Mucosa of descending colon (tissue), 3 donors: ENCODE measurements at regions not wholly inside any gene's neighbourhood (a gene's known extent, or its start where the extent isn't known, plus 50 kb on each side); places are given as distances from the start of the nearest gene placed in this dataset.

Experiments used
- ATAC-seq: fragments of 200-7000 bp; cut with Tn5 transposase; one replicate; pipeline ENCODE4 v1.9.1; 2020; ENCODE audit warnings: mild to moderate bottlenecking, moderate library complexity
- DNase-seq, 3 donors: peaks; one replicate each; pipeline ENCODE4 v3.0.0-alpha.2; 2020
- H3K36me3 ChIP-seq: fragments of 200-600 bp; one replicate; pipeline ENCODE4 v1.8.0; 2021; ENCODE audit warnings: low read depth, mild to moderate bottlenecking
- H3K4me1 ChIP-seq: fragments of 200-600 bp; one replicate; pipeline ENCODE4 v1.8.0; 2021; ENCODE audit warnings: low read depth, mild to moderate bottlenecking
- H3K4me3 ChIP-seq: fragments of 200-600 bp; one replicate; pipeline ENCODE4 v1.8.0; 2021; ENCODE audit warnings: mild to moderate bottlenecking
- H3K9me3 ChIP-seq: fragments of 200-600 bp; one replicate; pipeline ENCODE4 v1.8.0; 2021; ENCODE audit warnings: mild to moderate bottlenecking
- intact Hi-C, 2 donors: fragments of 100-400 bp; cut with DNase I in 1 of 2; cut with micrococcal nuclease in 1 of 2; formaldehyde crosslinking; loops; one replicate each; pipeline versions ENCODE4 v1.11.0 to v1.11.1; 2022; cut with DNase I, micrococcal nuclease
- TF ChIP-seq, protein P1 (sequence below): fragments of 200-600 bp; IDR thresholded peaks from one replicate; pipeline ENCODE4 v1.8.0; 2022; ENCODE audit warnings: antibody characterized with exemption, mild to moderate bottlenecking
- donor health status: DM: no; HTN: no; CAD: no; lungs with moderate emphysema.
- donor health status: DM: no; HTN: no; CAD: no.
- donor health status: DM: no; HTN: yes; CAD: no.

DNA sequence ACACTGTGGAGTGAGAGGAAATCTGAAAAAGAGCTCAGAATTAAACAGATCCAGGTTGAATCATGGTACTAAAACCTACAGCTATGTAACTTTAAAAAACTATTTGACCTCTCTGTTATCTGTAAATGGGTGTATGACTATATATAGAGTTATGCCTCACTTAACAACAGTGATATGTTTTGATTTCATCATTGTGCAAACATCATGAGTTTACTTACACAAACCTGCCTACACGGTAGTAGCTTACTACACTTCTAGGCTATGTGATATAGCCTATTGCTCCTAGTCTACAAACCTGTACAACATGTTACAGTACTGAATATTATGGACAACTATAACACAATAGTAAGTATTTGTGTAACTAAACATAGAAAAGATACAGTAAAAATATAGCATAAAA lies 191.6 kb upstream of the MEIS2 start:
- no peak for ATAC-seq
- no peaks in the 10 kb centered on the region for H3K4me1 ChIP-seq

DNA sequence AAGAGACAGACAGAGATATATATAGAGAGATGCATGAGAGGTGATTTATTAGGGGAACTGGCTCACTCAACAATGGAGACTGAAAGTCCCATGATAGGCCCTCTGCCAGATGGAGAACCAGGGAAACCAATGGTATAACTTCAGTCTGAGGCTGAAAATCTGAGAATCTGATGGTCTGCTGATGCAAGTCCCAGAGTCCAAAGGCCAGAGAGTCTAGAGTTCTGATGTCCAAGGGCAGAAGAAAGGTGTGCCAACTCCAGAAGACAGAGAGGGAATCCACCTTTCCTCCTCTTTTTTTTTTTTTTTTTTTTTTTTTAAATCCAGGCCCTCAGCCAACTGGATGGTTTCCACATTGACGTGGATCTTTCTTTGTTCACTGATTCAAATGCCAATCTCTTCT lies 197.9 kb upstream of the MEIS2 start:
- H3K36me3 ChIP-seq = no peaks in the 10 kb centered on the region
- no peaks in the 10 kb centered on the region for H3K4me1 ChIP-seq
- intact Hi-C loops = no loop called here
- H3K4me3 ChIP-seq = no peak overlapping the region
- no peak for DNase-seq
- H3K9me3 ChIP-seq = peaks cover 21% of the 10 kb centered on the region
- ATAC-seq = no peak
- TF ChIP-seq, protein P1, sequence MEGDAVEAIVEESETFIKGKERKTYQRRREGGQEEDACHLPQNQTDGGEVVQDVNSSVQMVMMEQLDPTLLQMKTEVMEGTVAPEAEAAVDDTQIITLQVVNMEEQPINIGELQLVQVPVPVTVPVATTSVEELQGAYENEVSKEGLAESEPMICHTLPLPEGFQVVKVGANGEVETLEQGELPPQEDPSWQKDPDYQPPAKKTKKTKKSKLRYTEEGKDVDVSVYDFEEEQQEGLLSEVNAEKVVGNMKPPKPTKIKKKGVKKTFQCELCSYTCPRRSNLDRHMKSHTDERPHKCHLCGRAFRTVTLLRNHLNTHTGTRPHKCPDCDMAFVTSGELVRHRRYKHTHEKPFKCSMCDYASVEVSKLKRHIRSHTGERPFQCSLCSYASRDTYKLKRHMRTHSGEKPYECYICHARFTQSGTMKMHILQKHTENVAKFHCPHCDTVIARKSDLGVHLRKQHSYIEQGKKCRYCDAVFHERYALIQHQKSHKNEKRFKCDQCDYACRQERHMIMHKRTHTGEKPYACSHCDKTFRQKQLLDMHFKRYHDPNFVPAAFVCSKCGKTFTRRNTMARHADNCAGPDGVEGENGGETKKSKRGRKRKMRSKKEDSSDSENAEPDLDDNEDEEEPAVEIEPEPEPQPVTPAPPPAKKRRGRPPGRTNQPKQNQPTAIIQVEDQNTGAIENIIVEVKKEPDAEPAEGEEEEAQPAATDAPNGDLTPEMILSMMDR = no peak

More for the DNA sequence above, 191.6 kb upstream of the MEIS2 start:
- H3K36me3 ChIP-seq = no peaks in the 10 kb centered on the region
- H3K4me3 ChIP-seq = no peak overlapping the region
- intact Hi-C loops = no loop called here
- DNase-seq = no peak
- H3K9me3 ChIP-seq = peaks cover 10% of the 10 kb centered on the region
- TF ChIP-seq, protein P1 = no peak

DNA sequence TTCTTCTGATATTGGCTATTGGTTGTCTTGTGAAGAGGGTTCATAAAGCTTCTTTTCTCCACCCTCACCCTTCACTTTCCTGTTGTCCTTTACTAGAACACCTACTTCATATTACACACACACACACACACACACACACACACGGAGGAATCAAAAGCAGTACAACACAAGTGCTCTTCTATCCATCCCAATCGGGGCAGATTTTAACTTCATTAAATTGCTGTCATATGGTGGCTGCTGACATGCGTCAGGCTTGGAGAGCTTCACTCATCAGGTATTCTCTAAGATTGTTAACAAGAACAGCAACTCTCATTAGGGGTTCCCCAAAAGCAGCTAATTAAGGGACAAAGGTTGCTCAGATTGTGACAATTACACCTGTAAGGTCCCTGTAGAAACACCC lies 239.1 kb upstream of the MEIS2 start:
- Histone ChIP-seq H3K4me3 (no peak overlapping the region), H3K4me1 (no peaks in the 10 kb centered on the region), H3K9me3 (peaks cover 13% of the 10 kb centered on the region), H3K36me3 (no peaks in the 10 kb centered on the region)
- ATAC-seq (no peak), DNase-seq (no peak)
- TF ChIP-seq, protein P1 = no peak
- intact Hi-C loops = no loop called here

DNA sequence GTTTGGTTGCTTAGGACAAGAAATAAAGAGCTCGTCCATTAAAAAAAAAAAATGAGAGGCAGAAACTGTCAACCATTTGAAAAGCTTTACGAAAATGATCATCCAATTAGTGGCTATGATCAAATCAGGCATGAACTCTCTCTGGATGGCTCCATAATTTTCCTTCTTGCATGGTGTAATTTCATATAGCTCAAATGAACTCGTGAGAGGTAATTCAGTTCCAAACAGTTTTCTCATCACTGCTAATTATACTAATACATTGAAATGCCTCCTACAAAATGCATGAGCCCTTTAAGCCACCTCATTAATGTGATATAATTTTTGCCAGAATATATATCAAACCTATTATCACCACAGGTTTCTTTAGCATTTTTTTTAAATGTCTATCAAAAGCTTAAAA lies 239.5 kb upstream of the MEIS2 start:
- Histone ChIP-seq H3K4me3 (no peak overlapping the region), H3K36me3 (no peaks in the 10 kb centered on the region), H3K9me3 (peaks cover 13% of the 10 kb centered on the region), H3K4me1 (no peaks in the 10 kb centered on the region)
- intact Hi-C loops = no loop called here
- TF ChIP-seq, protein P1 = no peak
- DNase-seq = no peak
- no peak for ATAC-seq

DNA sequence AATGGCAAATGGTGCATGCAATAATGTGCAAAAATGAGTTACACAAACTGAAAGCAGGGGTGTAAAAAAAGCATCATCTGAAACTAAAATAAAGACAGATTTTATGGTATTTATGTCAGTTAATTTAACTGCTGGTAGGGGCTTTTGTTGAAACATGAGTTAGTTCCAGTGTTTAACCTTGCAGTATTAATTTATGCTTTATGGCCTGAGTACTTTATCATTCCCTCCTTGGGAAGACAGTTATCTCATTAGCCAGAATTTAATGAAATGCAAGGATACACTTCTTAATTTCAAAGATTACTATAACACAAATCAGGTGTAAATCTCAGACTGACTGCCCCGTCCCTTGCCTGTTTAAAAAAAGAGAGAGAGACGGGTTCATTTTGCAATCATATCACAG lies 240.1 kb upstream of the MEIS2 start:
- intact Hi-C loops = no loop called here
- H3K36me3 ChIP-seq = no peaks in the 10 kb centered on the region
- TF ChIP-seq, protein P1 = no peak
- ATAC-seq (no peak), DNase-seq (no peak)
- no peaks in the 10 kb centered on the region for H3K4me1 ChIP-seq
- peaks cover 9% of the 10 kb centered on the region for H3K9me3 ChIP-seq
- no peak overlapping the region for H3K4me3 ChIP-seq
